Astrocyte of the spinal cord (primary cell): ENCODE measurements at regions not wholly inside any gene's neighbourhood (a gene's known extent, or its start where the extent isn't known, plus 50 kb on each side); places are given as distances from the start of the nearest gene placed in this dataset.

ENCODE experiments used
- DNase-seq: peaks from one replicate; pipeline ENCODE4 v3.0.0; 2011; ENCODE audit warnings: low read depth, low spot score
- H3K4me3 ChIP-seq: 2 replicates; pipeline ENCODE4 v1.5.1; 2011; ENCODE audit warnings: low read depth, mild to moderate bottlenecking, low read length, moderate library complexity
- in situ Hi-C: cut with HindIII; loops from 2 replicates; pipeline ENCODE4 v1.10.0; 2017; ENCODE audit warnings: low sequenced_read_pairs
- TF ChIP-seq, protein P1 (sequence below): IDR thresholded peaks from 2 replicates; pipeline ENCODE4 v1.5.1; 2012; ENCODE audit warnings: low read depth, mild to moderate bottlenecking, low read length, inconsistent platforms

DNA sequence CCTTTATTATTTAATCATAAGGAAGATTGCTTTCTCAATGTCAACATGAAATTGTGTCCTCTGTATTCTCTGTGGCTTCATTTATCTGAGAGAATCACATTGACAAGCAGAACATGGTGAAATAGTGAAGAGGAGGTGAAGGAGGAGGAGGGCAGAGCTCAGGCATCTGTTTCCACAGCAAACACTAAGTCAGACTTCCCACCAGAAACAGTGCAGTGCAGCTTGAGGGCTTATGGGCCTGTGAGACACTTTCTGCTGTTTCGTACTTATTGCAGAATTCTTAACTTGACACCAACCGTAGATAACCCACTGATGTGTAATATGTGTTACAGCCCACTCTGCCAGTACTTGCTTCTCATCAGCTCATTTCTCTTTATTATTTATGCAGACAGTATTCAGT lies 386.3 kb downstream of the DIRAS2 start:
- H3K4me3 ChIP-seq = no peak overlapping the region
- no peak for DNase-seq
- in situ Hi-C loops = no loop called here
- TF ChIP-seq, protein P1, sequence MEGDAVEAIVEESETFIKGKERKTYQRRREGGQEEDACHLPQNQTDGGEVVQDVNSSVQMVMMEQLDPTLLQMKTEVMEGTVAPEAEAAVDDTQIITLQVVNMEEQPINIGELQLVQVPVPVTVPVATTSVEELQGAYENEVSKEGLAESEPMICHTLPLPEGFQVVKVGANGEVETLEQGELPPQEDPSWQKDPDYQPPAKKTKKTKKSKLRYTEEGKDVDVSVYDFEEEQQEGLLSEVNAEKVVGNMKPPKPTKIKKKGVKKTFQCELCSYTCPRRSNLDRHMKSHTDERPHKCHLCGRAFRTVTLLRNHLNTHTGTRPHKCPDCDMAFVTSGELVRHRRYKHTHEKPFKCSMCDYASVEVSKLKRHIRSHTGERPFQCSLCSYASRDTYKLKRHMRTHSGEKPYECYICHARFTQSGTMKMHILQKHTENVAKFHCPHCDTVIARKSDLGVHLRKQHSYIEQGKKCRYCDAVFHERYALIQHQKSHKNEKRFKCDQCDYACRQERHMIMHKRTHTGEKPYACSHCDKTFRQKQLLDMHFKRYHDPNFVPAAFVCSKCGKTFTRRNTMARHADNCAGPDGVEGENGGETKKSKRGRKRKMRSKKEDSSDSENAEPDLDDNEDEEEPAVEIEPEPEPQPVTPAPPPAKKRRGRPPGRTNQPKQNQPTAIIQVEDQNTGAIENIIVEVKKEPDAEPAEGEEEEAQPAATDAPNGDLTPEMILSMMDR = no peak

DNA sequence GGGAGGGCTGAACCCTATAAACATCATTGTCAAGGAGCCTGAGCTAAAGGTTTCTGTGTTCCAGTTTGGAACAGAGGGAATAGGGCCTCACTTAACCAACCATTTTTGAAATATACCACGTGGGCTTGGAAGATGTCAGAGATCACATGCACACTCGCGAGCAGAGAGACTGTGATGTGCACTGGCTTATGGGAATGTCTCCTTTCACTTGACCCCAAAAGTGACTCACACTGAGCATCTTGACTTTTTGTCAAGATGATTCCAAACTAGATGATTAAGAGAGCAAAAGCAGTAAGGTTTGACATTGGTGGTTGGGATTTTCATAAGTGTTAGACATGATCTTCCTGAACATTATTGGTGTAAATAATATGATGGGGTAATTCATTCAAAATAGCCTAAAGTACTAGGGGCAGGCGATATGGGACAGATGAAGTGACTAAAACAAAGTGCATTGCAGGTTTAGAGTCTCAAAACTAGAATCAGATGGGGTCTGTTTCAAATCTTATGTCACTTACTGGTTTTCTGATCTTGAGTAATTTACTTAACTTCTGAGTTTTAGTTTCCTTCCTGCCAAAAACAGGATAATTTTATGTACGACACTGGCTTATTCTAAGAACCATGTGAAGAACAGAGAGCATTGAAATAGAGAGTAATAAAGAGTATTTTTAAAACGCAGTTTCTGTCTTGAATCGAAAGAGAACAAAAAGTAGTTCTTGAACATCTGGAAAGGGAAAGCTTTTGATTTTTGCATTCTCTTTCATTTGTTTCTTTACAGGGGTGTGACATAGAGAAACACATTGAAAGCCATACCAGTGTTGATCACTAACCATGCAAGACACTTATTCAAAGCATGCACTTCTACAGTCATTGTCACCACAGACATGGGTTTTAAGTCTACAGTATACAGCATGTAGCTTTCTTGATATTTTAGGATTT lies 383.0 kb downstream of the DIRAS2 start:
- H3K4me3 ChIP-seq = no peak overlapping the region
- TF ChIP-seq, protein P1 = no peak
- in situ Hi-C loops = no loop called here
- no peak for DNase-seq

DNA sequence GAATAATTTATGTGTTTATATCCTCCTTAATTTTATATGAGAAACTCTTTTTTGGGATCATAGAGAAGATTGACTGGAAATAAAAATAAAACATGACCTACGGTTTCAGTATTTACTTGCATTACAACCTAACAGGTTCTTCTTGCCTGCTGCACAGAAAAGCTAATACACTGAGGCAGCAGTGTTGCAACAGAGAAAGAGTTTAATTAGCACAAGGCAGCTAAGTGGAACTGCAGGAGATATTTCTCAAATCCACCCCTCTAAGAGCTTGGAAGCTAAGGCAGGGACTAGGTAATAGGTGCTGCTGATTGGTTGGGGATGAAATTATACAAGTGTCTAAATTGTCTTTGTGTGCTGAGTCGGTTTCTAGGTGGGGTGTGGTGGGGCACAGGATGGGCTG lies 380.9 kb downstream of the DIRAS2 start:
- H3K4me3 ChIP-seq = no peak overlapping the region
- no peak for DNase-seq
- TF ChIP-seq, protein P1 = no peak
- in situ Hi-C loops = no loop called here

DNA sequence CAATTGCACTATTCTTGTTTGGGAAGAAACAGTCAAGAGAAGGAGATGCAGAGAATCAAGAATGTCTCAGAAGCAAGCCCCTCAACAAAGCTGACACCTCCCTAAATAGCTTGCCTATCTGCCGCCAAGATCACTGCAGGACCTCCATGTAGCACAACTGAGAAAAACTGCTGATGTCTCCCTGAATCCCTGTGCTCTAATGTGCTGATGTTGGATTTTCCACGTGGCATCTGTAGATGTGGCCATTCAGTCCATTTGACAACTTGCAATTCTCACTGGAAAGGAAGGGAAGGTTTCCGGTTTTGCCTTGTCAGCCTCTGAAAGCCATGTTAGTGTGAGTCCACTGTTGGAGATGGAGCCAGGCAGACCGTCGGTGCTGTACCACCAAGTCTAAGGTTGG lies 374.0 kb downstream of the DIRAS2 start:
- H3K4me3 ChIP-seq = no peak overlapping the region
- in situ Hi-C loops = no loop called here
- no peak for DNase-seq
- TF ChIP-seq, protein P1 = no peak

DNA sequence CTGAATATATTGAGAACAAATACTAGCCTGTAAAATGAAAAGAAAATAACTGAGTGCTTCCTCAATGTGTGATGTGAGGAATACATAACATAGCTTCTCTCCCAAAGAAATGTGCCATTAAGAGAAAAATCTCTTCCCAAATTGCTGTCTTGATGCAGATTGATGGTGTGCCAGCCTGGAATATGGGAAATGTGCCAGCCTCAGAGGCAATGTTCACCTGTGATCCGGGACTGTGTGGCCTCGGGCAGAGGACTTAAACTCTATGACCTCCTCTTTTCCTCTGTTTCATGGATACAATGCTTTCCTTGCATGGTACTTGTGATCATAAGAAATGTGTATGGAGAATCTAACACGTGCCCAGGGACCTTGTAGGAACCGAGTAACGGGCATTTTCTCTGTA lies 370.9 kb downstream of the DIRAS2 start:
- in situ Hi-C loops = no loop called here
- H3K4me3 ChIP-seq = no peak overlapping the region
- no peak for DNase-seq
- TF ChIP-seq, protein P1 = no peak

DNA sequence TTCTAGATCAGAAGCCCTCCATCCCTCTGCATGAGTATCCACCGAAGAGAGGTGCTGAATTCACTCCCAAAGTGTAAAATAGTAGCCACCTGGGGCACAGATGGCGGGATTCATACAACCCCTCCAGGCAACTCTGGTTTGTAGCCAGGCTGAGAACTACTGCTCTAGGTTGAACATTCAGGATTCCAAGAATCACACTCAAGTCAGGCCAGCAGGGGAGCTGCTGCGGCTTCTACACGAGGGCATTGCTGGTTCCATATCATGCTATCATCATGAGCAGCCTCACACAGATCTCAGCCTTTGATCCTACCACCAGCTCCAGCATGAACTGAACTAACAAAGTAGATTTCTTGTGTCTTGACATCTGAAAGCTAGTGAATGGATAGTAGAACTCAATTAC lies 367.9 kb downstream of the DIRAS2 start:
- TF ChIP-seq, protein P1 = no peak
- in situ Hi-C loops = no loop called here
- no peak for DNase-seq
- no peak overlapping the region for H3K4me3 ChIP-seq
